ENCODE measurements at regions not wholly inside any gene's neighbourhood (a gene's known extent, or its start where the extent isn't known, plus 50 kb on each side); places are given as distances from the start of the nearest gene placed in this dataset.

DNA sequence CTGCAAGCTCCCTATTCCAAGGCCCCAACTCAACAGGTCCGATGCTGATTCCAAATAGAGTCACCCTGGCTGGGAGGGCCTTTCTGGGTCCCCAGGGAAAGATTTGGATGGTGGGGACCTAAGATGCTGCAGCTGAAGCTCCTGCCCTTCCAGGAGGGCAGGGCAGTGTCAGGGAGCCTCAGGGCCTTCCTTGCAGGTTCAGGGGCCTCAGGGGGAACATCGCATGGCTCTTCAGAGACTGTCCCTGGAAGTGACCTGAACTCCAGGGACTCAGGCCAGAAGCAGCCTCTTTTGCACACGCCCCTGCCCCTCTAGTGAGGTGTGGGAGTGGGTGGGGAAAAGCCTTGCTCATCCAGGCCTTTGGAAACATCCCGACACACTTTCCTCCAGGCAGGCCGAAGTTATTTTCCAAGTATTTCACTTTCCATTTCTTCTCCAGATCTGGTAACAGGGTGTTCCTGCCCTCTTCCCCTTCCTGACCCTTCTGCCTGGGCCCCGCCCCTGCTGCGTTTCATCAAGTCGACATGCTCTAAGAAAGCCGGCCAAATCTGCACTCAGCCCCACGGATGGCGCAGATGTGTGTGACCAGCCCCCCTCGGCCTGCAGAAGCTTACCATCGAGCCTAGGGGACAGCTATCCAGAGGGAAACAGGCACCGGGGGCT, 159.5 kb downstream of the FGF18 start:
- no peak overlapping the region for H3K4me3 Mint-ChIP-seq
- H3K36me3 Mint-ChIP-seq (ENCODE audit: low read depth): no peaks in the 10 kb centered on the region
- no peak for DNase-seq
- peaks cover 2% of the 10 kb centered on the region for H3K4me1 Mint-ChIP-seq
- peaks cover 52% of the 10 kb centered on the region for H3K27me3 Mint-ChIP-seq
- ATAC-seq: no peak
- peaks cover 2% of the 10 kb centered on the region for H3K9me3 ChIP-seq (ENCODE audit: control insufficient read depth, low read length, poor library complexity, severe bottlenecking)
- no peak overlapping the region for H3K27ac Mint-ChIP-seq

DNA sequence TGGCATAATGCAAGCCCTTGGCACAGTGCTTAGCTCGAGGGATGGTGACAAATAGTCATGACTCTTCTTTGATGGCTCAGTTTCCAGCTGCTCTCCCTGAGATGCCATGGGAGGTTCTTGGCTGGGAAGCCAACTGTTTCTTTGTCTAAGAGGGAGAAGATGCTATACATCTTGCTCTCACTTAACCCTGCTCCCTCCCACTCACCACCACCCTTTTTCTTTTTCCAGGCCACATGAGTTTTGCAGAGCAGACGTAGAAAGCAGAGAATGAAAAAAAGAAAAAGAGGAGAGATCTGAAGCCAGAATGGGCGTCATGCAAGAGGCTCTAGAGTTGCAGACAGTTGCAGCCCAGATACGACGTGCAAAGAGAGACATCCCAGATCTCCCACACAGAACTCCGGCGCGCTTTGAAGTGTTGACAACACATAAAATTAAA, 160.5 kb downstream of the FGF18 start:
- Mint-ChIP-seq H3K27ac (no peak overlapping the region), H3K4me1 (peaks cover 2% of the 10 kb centered on the region), H3K27me3 (peaks cover 59% of the 10 kb centered on the region), H3K4me3 (no peak overlapping the region), H3K36me3 (ENCODE audit: low read depth) (no peaks in the 10 kb centered on the region)
- peaks cover 2% of the 10 kb centered on the region for H3K9me3 ChIP-seq (ENCODE audit: control insufficient read depth, low read length, poor library complexity, severe bottlenecking)
- ATAC-seq (no peak), DNase-seq (no peak)

DNA sequence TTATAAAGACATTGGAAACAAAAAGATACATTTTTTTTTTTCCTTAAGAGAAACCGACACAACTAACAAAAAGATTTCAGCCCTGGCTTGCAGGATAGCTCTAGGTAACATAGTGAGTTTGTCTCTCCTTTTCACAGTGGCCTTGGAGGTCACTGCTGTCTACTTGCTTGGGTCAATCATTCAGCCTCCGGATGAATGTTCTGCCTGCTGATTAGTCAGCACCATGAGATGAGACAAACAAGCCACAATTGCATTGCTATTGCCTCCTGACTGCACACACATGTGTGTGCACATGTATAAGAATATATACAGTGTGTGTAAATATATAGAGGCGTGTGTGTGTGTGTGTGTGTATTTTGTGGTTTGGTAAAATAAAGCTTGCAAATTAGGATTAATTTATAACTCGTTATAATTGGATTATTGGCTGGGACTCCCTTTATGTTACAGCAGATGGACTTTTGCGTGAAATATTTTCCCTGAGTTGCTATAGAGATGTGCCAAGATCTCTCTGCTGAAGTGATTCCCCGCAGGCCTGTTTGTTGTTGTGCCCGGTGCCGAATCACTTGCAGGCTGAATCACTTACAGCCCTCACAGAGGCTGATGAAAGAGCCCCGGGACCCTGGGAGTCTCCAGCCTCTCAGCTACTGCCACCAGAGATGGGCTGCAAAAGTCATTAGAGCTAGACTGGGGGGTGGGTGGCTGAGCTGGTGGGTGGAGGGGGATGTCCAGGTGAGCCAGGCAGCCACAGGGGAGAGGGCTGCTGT, 161.2 kb downstream of the FGF18 start:
- Mint-ChIP-seq H3K4me1 (peaks cover 2% of the 10 kb centered on the region), H3K36me3 (ENCODE audit: low read depth) (no peaks in the 10 kb centered on the region)
- no peak for ATAC-seq

DNA sequence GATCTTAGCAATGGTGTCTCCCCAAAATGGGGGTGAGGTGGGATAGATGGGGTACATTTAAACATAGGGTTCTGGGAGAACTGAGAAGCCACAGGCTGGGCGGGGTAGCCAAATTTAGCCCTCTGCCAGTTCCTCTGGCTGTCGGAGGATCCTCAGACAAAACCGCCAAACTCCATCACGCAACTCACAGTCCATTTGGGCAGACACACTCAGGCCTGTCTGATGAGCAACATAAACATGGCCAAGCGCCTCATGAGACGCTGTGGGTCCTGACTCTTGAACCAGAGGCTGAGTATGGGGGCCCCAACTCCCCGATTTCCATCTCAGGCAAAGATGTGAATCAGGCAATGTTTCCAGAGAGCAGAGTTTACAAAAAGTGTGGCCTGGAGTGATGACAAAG, 162.3 kb downstream of the FGF18 start:
- no peak for ATAC-seq
- Mint-ChIP-seq H3K36me3 (ENCODE audit: low read depth) (no peaks in the 10 kb centered on the region), H3K27ac (no peak overlapping the region), H3K4me3 (no peak overlapping the region), H3K4me1 (peaks cover 2% of the 10 kb centered on the region), H3K27me3 (peaks cover 63% of the 10 kb centered on the region)
- DNase-seq: no peak
- no peaks in the 10 kb centered on the region for H3K9me3 ChIP-seq (ENCODE audit: control insufficient read depth, low read length, poor library complexity, severe bottlenecking)

More for the DNA sequence above, 161.2 kb downstream of the FGF18 start:
- H3K27me3 Mint-ChIP-seq: peaks cover 60% of the 10 kb centered on the region
- H3K9me3 ChIP-seq (ENCODE audit: control insufficient read depth, low read length, poor library complexity, severe bottlenecking): peaks cover 2% of the 10 kb centered on the region
- H3K4me3 Mint-ChIP-seq: no peak overlapping the region
- H3K27ac Mint-ChIP-seq: no peak overlapping the region
- DNase-seq: no peak

DNA sequence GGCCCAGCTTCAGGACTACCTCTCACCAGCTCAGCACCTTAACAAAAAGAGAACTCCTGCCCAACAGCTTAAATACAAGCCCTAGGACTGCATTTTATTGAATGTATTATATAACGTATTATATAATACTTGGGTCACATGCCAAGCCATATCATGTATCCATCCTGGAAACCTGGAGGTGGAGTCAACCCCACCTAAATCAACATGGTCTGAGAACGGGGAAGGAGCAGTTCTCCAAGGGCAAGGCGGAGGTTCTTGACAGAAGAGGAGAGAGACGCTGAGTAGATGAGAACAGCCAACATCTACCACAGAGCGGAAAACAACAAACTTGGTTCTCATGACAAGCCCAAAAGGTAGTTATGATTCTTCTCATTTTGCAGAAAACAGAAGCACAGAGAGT, 163.4 kb downstream of the FGF18 start:
- no peaks in the 10 kb centered on the region for H3K9me3 ChIP-seq (ENCODE audit: control insufficient read depth, low read length, poor library complexity, severe bottlenecking)
- Mint-ChIP-seq H3K27me3 (peaks cover 60% of the 10 kb centered on the region), H3K4me3 (no peak overlapping the region), H3K27ac (no peak overlapping the region), H3K36me3 (ENCODE audit: low read depth) (no peaks in the 10 kb centered on the region), H3K4me1 (peaks cover 2% of the 10 kb centered on the region)
- DNase-seq (no peak), ATAC-seq (no peak)

DNA sequence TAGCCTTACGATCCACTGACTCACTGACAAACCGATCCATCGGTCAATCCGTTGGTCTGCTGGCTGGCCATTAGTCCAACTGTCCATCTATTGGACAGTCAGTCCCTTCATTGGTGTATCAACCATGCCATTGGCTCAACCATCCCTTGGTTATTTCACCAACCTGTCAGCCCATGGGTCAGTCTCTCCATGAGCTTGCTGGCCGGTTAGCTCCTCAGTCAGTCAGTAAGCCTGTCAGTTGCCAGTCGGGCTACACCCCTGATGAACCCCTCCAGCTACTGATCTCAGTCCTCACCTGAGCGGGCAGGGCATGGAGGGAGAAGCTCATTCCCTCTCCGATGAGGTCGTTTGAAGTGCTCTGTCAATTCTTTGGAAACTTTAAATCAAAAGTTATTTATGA, 166.5 kb downstream of the FGF18 start:
- H3K4me1 Mint-ChIP-seq: no peaks in the 10 kb centered on the region
- H3K27me3 Mint-ChIP-seq: peaks cover 47% of the 10 kb centered on the region

DNA sequence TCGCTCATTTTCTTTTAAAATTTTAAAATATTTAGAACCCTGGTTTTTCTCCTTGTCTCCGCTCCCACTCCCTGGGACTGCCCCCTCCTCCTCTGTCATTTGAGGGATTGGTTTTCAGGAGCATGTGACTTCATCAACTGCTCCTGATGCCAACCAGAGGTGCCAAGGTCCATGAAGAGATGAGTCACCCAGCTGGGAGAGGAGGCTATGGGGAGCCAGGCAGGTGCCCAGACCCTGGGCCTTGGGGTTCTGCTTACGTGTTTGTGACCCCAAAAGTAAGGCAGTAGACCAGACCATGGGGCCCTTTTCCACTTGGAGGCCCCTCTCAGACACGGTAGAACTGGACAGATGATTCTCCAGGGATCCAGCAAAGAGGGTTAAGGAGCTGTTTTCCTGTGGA, 167.0 kb downstream of the FGF18 start:
- no peak for DNase-seq
- H3K4me3 Mint-ChIP-seq: no peak overlapping the region
- no peaks in the 10 kb centered on the region for H3K36me3 Mint-ChIP-seq (ENCODE audit: low read depth)
- peaks cover 49% of the 10 kb centered on the region for H3K27me3 Mint-ChIP-seq
- H3K4me1 Mint-ChIP-seq: no peaks in the 10 kb centered on the region
- H3K9me3 ChIP-seq (ENCODE audit: control insufficient read depth, low read length, poor library complexity, severe bottlenecking): no peaks in the 10 kb centered on the region
- ATAC-seq: no peak
- no peak overlapping the region for H3K27ac Mint-ChIP-seq

More for the DNA sequence above, 166.5 kb downstream of the FGF18 start:
- DNase-seq (no peak), ATAC-seq (no peak)
- Mint-ChIP-seq H3K36me3 (ENCODE audit: low read depth) (no peaks in the 10 kb centered on the region), H3K4me3 (no peak overlapping the region), H3K27ac (no peak overlapping the region)
- no peaks in the 10 kb centered on the region for H3K9me3 ChIP-seq (ENCODE audit: control insufficient read depth, low read length, poor library complexity, severe bottlenecking)

DNA sequence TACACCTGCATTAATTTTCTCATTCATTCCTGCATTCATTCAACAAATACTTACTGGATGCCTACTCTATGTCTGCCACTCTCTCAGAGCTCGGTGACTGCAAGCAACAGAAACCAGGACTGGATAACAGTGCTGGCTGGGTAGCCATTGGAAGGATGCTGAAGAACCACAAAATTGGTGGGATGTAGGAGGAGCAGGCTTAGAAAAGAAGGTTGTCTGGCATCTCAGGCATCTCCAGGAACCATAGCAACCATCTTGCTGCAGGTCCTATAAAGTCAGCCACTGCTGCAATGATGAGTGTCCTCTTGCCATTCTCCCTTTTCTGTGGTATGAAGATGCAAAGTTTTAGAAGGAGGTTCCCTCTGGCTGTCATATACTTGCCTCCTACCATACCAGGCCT, 168.6 kb downstream of the FGF18 start:
- Mint-ChIP-seq H3K27ac (no peak overlapping the region), H3K4me1 (no peaks in the 10 kb centered on the region), H3K4me3 (no peak overlapping the region), H3K27me3 (peaks cover 41% of the 10 kb centered on the region), H3K36me3 (ENCODE audit: low read depth) (no peaks in the 10 kb centered on the region)
- ATAC-seq (no peak), DNase-seq (no peak)
- no peaks in the 10 kb centered on the region for H3K9me3 ChIP-seq (ENCODE audit: control insufficient read depth, low read length, poor library complexity, severe bottlenecking)

DNA sequence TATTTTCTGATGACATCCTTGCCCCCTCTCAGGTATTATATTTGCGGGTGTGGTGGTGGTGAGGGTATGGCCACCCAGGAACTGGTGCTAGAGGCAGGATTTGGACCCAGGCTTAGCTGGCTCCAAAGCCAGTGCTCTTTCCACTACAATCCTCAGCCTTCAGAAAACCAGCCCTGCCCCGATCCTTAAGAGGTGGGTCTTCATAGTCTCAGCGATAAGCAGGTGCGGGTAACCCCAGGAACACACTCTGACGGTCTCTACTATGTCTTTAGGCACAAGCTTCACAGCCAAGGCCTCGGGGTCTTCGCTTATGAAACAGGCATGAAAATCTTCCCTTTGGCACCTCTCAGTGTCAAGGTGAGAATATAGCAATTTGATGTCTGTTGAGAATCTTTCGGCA, 169.3 kb downstream of the FGF18 start:
- Mint-ChIP-seq H3K27me3 (peaks cover 36% of the 10 kb centered on the region), H3K4me1 (no peaks in the 10 kb centered on the region), H3K4me3 (no peak overlapping the region), H3K27ac (no peak overlapping the region), H3K36me3 (ENCODE audit: low read depth) (no peaks in the 10 kb centered on the region)
- no peak for ATAC-seq
- DNase-seq: no peak
- no peaks in the 10 kb centered on the region for H3K9me3 ChIP-seq (ENCODE audit: control insufficient read depth, low read length, poor library complexity, severe bottlenecking)

DNA sequence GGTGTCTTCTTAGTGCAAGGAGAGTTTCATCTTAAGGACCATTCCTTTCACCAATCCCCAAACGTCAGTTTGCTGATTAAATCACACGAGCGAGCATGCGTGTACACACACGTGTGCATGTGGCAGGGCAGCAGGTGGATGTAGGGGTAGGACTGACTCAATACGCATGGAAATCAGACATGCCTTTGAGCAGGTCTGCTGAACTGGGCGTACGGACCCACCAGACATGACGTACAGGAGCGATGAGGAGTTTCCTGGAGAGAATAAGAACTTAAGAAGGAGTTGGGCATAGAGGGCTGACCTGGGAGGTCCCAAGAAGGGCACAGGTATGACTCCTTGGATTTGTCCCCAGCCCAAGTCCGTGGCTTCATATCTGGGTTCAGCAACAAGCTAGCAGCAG, 170.0 kb downstream of the FGF18 start:
- Mint-ChIP-seq H3K27ac (no peak overlapping the region), H3K4me1 (no peaks in the 10 kb centered on the region), H3K36me3 (ENCODE audit: low read depth) (no peaks in the 10 kb centered on the region), H3K4me3 (no peak overlapping the region), H3K27me3 (peaks cover 32% of the 10 kb centered on the region)
- no peak for DNase-seq
- no peak for ATAC-seq
- no peaks in the 10 kb centered on the region for H3K9me3 ChIP-seq (ENCODE audit: control insufficient read depth, low read length, poor library complexity, severe bottlenecking)

DNA sequence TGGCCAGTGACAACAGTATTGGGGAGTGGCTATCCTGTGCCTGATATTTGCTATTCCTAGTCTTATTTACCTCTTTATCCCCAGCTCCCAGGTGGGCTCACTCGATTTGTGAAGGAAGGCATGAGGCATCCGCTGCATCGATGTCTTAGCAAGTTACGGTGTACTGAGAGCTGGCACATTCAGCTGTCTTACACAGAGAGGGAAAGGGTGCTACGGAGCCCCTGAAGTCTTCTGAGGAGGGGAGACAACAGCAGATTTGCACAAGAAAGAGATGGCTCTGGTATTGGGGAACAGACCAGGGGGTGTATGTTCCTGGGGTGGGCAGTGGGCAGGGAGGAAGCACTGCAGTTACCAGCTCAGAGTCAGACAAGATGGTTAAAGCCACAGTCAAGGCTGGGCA, 172.6 kb downstream of the FGF18 start:
- Mint-ChIP-seq H3K4me1 (no peaks in the 10 kb centered on the region), H3K27me3 (peaks cover 27% of the 10 kb centered on the region), H3K36me3 (ENCODE audit: low read depth) (no peaks in the 10 kb centered on the region), H3K27ac (no peak overlapping the region), H3K4me3 (no peak overlapping the region)
- DNase-seq (no peak), ATAC-seq (no peak)
- no peaks in the 10 kb centered on the region for H3K9me3 ChIP-seq (ENCODE audit: control insufficient read depth, low read length, poor library complexity, severe bottlenecking)

DNA sequence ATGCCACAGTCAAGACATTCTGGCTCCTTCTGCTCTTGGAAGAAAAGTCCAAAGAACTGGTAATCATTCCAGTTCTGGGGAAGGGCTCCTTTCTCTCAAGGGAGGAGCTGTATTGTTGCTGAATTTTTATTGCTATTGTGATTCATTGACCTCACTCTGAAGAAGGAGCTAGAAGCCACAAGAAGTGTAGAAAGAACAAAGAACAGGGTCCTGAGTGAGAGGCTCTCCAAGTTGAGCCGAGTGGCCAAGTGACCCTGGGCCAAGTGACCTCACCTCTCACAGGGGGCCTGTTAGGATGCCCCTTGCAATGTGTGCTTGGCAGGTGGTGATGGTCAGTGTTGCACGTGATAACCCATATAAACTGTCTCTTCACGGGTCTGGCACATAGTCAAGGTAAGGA, 173.3 kb downstream of the FGF18 start:
- Mint-ChIP-seq H3K27me3 (peaks cover 25% of the 10 kb centered on the region), H3K36me3 (ENCODE audit: low read depth) (no peaks in the 10 kb centered on the region), H3K4me3 (no peak overlapping the region), H3K4me1 (no peaks in the 10 kb centered on the region), H3K27ac (no peak overlapping the region)
- ATAC-seq (no peak), DNase-seq (no peak)
- no peaks in the 10 kb centered on the region for H3K9me3 ChIP-seq (ENCODE audit: control insufficient read depth, low read length, poor library complexity, severe bottlenecking)

DNA sequence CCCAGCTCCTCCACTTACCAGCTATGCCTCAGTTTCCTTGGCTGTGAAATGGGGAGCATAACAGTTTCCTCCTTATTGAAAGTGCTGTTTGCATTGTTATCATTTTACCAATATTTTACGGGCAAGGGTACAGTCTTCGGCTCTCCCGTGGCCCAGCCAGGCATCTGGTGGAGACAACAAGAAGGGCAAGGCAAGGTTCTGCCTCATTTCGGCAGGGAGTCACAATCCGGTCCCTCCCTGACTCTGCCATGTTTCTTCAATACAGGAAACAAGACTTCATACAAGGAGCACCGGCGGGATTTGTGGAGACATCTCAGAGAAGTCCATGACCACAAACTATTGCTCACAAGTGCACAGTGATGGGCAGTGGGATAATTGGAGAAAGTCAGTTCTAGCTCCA, 174.0 kb downstream of the FGF18 start:
- H3K4me3 Mint-ChIP-seq: no peak overlapping the region
- ATAC-seq (no peak), DNase-seq (no peak)
- no peaks in the 10 kb centered on the region for H3K4me1 Mint-ChIP-seq
- H3K27ac Mint-ChIP-seq: no peak overlapping the region
- H3K9me3 ChIP-seq (ENCODE audit: control insufficient read depth, low read length, poor library complexity, severe bottlenecking): no peaks in the 10 kb centered on the region
- H3K27me3 Mint-ChIP-seq: peaks cover 22% of the 10 kb centered on the region
- no peaks in the 10 kb centered on the region for H3K36me3 Mint-ChIP-seq (ENCODE audit: low read depth)

DNA sequence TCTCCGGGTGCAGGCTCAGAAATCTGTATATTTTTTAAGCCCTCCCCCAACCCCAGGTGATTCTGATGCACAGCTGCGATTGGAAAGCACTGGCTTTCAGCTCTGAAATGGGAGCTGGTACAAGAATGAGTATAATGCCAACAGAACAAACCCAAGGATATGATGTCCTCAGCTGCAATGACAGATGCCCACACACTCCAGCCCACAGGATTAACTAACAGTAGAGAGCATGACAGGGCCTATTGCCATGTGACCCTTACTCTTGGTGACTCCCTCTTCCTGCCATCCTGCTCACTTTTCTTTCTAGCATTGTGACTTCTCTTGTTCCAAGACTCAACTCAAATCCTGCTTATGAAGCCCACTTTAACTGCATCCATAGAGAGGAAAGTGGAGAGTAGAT, 174.5 kb downstream of the FGF18 start:
- H3K27ac Mint-ChIP-seq: no peak overlapping the region
- H3K4me3 Mint-ChIP-seq: no peak overlapping the region
- ATAC-seq: no peak
- H3K36me3 Mint-ChIP-seq (ENCODE audit: low read depth): no peaks in the 10 kb centered on the region
- DNase-seq: no peak
- peaks cover 20% of the 10 kb centered on the region for H3K27me3 Mint-ChIP-seq
- H3K4me1 Mint-ChIP-seq: no peaks in the 10 kb centered on the region
- H3K9me3 ChIP-seq (ENCODE audit: control insufficient read depth, low read length, poor library complexity, severe bottlenecking): no peaks in the 10 kb centered on the region

Data from T-helper 17 cell (primary cell).